GM23338 (cell line): ENCODE measurements at regions not wholly inside any gene's neighbourhood (a gene's known extent, or its start where the extent isn't known, plus 50 kb on each side); places are given as distances from the start of the nearest gene placed in this dataset.

Source experiments
- ATAC-seq: fragments of 200-7000 bp; cut with Tn5 transposase; 3 replicates; pipeline ENCODE4 v1.9.1; 2020
- DNase-seq: peaks from one replicate; pipeline ENCODE4 v3.0.0-alpha.2; 2015; ENCODE audit warnings: low spot score
- H2AFZ ChIP-seq: fragments of 200-600 bp; sonication (generic); 2 replicates; pipeline ENCODE4 v1.8.0; 2016; ENCODE audit warnings: antibody characterized with exemption, mild to moderate bottlenecking, moderate library complexity
- H3F3A ChIP-seq: fragments of 200-600 bp; sonication (generic); replicated peaks from 2 replicates; pipeline ENCODE4 v1.8.0; 2017; ENCODE audit warnings: antibody characterized with exemption, mixed run types, low read depth
- H3K27ac ChIP-seq: fragments of 200-600 bp; sonication (generic); 2 replicates; pipeline ENCODE4 v1.6.1; 2016; ENCODE audit warnings: low read depth
- H3K27me3 ChIP-seq: fragments of 200-600 bp; sonication (generic); 2 replicates; pipeline ENCODE4 v1.8.0; 2016; ENCODE audit warnings: mild to moderate bottlenecking, mixed run types, moderate library complexity; ENCODE audit not compliant: insufficient read depth
- H3K36me3 ChIP-seq: fragments of 200-600 bp; sonication (generic); 2 replicates; pipeline ENCODE4 v1.8.0; 2016; ENCODE audit warnings: mild to moderate bottlenecking; ENCODE audit not compliant: insufficient read depth
- H3K4me1 ChIP-seq: fragments of 200-600 bp; sonication (generic); 2 replicates; pipeline ENCODE4 v1.8.0; 2016; ENCODE audit warnings: mild to moderate bottlenecking, moderate library complexity; ENCODE audit not compliant: insufficient read depth
- H3K4me2 ChIP-seq: fragments of 200-600 bp; sonication (generic); 2 replicates; pipeline ENCODE4 v1.7.1; 2017; ENCODE audit warnings: mixed run types
- H3K4me3 ChIP-seq: fragments of 200-600 bp; sonication (generic); 2 replicates; pipeline ENCODE4 v1.6.1; 2016; ENCODE audit warnings: mixed run types
- H3K79me2 ChIP-seq: fragments of 200-600 bp; sonication (generic); replicated peaks from 2 replicates; pipeline ENCODE4 v1.8.0; 2017; ENCODE audit warnings: mild to moderate bottlenecking; ENCODE audit not compliant: insufficient read depth
- H3K9me2 ChIP-seq: fragments of 200-600 bp; sonication (generic); 2 replicates; pipeline ENCODE4 v1.8.0; 2017; ENCODE audit not compliant: insufficient read depth
- H4K20me1 ChIP-seq: fragments of 200-600 bp; sonication (generic); replicated peaks from 2 replicates; pipeline ENCODE4 v1.8.0; 2017; ENCODE audit warnings: mild to moderate bottlenecking; ENCODE audit not compliant: insufficient read depth
- H3K27ac Mint-ChIP-seq: 2 replicates; pipeline ENCODE4 v1.8.0; 2020; ENCODE audit warnings: inconsistent platforms, mild to moderate bottlenecking, moderate library complexity, mixed read lengths
- H3K27me3 Mint-ChIP-seq: 3 replicates; pipeline ENCODE4 v1.8.0; 2022; ENCODE audit warnings: low read depth, mild to moderate bottlenecking, moderate library complexity, mixed read lengths, inconsistent platforms; ENCODE audit not compliant: insufficient read depth, poor library complexity
- H3K36me3 Mint-ChIP-seq: 3 replicates; pipeline ENCODE4 v1.8.0; 2021; ENCODE audit warnings: low read depth, mild to moderate bottlenecking, inconsistent platforms, moderate library complexity, mixed read lengths
- H3K4me1 Mint-ChIP-seq: 3 replicates; pipeline ENCODE4 v1.8.0; 2020; ENCODE audit warnings: mild to moderate bottlenecking, inconsistent platforms, mixed read lengths
- H3K4me3 Mint-ChIP-seq: 3 replicates; pipeline ENCODE4 v1.8.0; 2021; ENCODE audit warnings: moderate library complexity, mild to moderate bottlenecking, inconsistent platforms, mixed read lengths
- H3K9me3 Mint-ChIP-seq: 3 replicates; pipeline ENCODE4 v1.8.0; 2020; ENCODE audit warnings: moderate library complexity, mild to moderate bottlenecking, inconsistent platforms, mixed read lengths
- CREB1 ChIP-seq: fragments of 250-450 bp; sonication (Bioruptor Pico); IDR thresholded peaks from 2 replicates; pipeline ENCODE4 v1.5.0; 2020; ENCODE audit warnings: low read depth, mild to moderate bottlenecking, moderate library complexity
- EZH2phosphoT487 ChIP-seq: fragments of 200-600 bp; sonication (generic); IDR thresholded peaks from one replicate; pipeline ENCODE4 v1.8.1; 2018; ENCODE audit warnings: antibody characterized with exemption; ENCODE audit not compliant: unreplicated experiment
- JUNB ChIP-seq: IDR thresholded peaks from one replicate; pipeline ENCODE4 v1.6.1; 2016; ENCODE audit warnings: antibody characterized with exemption; ENCODE audit not compliant: unreplicated experiment
- POLR2AphosphoS5 ChIP-seq: IDR thresholded peaks from 2 replicates; pipeline ENCODE4 v1.6.1; 2016; ENCODE audit warnings: antibody characterized with exemption, low read depth
- STAT1 ChIP-seq: IDR thresholded peaks from one replicate; pipeline ENCODE4 v1.6.1; 2016; ENCODE audit warnings: antibody characterized with exemption; ENCODE audit not compliant: unreplicated experiment
- ZNF114 ChIP-seq: fragments of 250-450 bp; sonication (Bioruptor Pico); IDR thresholded peaks from 2 replicates; pipeline ENCODE4 v1.5.0; 2020; ENCODE audit warnings: mild to moderate bottlenecking, moderate library complexity
- TF ChIP-seq, protein P1 (sequence below): fragments of 250-450 bp; sonication (Bioruptor Pico); IDR thresholded peaks from 2 replicates; pipeline ENCODE4 v1.5.0; 2020; ENCODE audit warnings: mild to moderate bottlenecking, moderate library complexity
- TF ChIP-seq, protein P2 (sequence below): IDR thresholded peaks from 2 replicates; pipeline ENCODE4 v1.6.1; 2016; ENCODE audit warnings: antibody characterized with exemption

DNA sequence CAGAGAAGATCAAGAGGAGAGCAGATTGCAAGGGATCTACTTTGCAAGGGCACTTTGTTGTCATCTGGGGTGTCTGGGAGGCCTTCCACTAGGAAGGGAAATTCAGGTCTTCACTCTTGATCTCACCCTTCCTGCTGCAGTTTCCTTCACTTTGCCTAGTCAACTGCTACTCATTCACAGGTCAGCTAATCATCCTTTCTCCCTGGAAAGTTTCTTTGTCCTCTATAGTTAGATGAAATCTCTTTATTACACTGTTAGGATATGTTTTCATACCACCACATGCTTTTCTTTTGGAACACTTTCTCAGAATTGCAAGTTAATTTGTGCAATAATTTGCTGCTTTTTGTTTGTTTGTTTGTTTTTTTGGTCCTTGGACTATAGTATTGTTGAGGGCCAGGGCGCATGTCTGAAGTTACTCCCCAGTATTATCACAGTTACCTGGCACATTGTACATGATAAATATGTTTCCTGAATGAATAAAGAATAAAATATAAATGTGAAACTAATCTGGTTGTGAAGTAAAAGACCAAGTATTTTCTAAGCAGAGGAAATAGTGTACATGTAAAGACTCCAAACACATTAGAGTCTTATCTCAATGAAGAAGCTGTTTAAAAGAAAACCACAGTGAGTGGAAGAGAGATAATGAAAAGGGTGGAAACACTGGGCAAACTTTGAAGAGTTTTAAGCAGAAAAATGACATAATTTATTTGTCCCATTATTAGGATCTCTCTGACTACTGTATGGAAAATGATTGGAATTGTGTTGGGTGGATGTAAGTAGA is 139.9 kb upstream of the DGKB start (continued):
- TF ChIP-seq, protein P1, sequence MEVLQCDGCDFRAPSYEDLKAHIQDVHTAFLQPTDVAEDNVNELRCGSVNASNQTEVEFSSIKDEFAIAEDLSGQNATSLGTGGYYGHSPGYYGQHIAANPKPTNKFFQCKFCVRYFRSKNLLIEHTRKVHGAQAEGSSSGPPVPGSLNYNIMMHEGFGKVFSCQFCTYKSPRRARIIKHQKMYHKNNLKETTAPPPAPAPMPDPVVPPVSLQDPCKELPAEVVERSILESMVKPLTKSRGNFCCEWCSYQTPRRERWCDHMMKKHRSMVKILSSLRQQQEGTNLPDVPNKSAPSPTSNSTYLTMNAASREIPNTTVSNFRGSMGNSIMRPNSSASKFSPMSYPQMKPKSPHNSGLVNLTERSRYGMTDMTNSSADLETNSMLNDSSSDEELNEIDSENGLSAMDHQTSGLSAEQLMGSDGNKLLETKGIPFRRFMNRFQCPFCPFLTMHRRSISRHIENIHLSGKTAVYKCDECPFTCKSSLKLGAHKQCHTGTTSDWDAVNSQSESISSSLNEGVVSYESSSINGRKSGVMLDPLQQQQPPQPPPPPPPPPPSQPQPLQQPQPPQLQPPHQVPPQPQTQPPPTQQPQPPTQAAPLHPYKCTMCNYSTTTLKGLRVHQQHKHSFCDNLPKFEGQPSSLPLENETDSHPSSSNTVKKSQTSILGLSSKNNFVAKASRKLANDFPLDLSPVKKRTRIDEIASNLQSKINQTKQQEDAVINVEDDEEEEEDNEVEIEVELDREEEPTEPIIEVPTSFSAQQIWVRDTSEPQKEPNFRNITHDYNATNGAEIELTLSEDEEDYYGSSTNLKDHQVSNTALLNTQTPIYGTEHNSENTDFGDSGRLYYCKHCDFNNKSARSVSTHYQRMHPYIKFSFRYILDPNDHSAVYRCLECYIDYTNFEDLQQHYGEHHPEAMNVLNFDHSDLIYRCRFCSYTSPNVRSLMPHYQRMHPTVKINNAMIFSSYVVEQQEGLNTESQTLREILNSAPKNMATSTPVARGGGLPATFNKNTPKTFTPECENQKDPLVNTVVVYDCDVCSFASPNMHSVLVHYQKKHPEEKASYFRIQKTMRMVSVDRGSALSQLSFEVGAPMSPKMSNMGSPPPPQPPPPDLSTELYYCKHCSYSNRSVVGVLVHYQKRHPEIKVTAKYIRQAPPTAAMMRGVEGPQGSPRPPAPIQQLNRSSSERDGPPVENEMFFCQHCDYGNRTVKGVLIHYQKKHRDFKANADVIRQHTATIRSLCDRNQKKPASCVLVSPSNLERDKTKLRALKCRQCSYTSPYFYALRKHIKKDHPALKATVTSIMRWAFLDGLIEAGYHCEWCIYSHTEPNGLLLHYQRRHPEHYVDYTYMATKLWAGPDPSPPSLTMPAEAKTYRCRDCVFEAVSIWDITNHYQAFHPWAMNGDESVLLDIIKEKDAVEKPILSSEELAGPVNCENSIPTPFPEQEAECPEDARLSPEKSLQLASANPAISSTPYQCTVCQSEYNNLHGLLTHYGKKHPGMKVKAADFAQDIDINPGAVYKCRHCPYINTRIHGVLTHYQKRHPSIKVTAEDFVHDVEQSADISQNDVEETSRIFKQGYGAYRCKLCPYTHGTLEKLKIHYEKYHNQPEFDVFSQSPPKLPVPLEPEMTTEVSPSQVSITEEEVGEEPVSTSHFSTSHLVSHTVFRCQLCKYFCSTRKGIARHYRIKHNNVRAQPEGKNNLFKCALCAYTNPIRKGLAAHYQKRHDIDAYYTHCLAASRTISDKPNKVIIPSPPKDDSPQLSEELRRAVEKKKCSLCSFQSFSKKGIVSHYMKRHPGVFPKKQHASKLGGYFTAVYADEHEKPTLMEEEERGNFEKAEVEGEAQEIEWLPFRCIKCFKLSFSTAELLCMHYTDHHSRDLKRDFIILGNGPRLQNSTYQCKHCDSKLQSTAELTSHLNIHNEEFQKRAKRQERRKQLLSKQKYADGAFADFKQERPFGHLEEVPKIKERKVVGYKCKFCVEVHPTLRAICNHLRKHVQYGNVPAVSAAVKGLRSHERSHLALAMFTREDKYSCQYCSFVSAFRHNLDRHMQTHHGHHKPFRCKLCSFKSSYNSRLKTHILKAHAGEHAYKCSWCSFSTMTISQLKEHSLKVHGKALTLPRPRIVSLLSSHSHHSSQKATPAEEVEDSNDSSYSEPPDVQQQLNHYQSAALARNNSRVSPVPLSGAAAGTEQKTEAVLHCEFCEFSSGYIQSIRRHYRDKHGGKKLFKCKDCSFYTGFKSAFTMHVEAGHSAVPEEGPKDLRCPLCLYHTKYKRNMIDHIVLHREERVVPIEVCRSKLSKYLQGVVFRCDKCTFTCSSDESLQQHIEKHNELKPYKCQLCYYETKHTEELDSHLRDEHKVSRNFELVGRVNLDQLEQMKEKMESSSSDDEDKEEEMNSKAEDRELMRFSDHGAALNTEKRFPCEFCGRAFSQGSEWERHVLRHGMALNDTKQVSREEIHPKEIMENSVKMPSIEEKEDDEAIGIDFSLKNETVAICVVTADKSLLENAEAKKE: no peak
- TF ChIP-seq CREB1 (CRISPR knock-in tag): no peak

DNA sequence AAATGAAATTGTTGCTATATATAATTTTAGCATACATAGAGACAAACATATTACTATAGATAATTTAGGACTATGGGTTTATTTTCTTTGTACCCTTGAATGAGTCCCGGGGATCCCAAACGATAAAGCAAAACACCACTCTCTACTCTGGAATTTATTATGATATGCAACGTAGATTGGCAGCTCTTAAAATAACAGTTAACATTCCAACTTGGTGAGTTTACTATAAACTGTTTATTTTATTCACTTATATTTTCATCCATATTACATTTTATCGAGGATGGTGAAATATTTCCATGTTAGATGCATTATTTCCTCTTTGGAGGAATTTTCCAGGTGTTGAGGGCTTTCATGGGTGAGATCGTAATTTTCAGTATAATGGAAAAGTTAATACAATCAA is 138.7 kb upstream of the DGKB start:
- Histone ChIP-seq H3K9me2 (no peaks in the 10 kb centered on the region), H3K36me3 (no peaks in the 10 kb centered on the region), H3K27me3 (no peaks in the 10 kb centered on the region), H3K4me3 (no peak overlapping the region), H2AFZ (no peak overlapping the region), H3K4me1 (no peaks in the 10 kb centered on the region), H4K20me1 (no peaks in the 10 kb centered on the region), H3F3A (no peaks in the 10 kb centered on the region), H3K4me2 (no peak overlapping the region), H3K79me2 (no peaks in the 10 kb centered on the region), H3K27ac (no peak overlapping the region)
- Mint-ChIP-seq H3K36me3 (no peaks in the 10 kb centered on the region), H3K4me1 (peaks cover 7% of the 10 kb centered on the region; the same call in 2 of the 3 replicates), H3K27ac (no peak overlapping the region), H3K4me3 (no peak overlapping the region), H3K9me3 (no peaks in the 10 kb centered on the region), H3K27me3 (peaks cover 1% of the 10 kb centered on the region)
- DNase-seq: no peak
- ATAC-seq: no peak
- no peak for TF ChIP-seq ZNF114 (CRISPR knock-in tag)
- no peak for TF ChIP-seq CREB1 (CRISPR knock-in tag)
- no peak for TF ChIP-seq EZH2phosphoT487
- TF ChIP-seq, protein P1: no peak
- TF ChIP-seq STAT1: no peak
- TF ChIP-seq, protein P2, sequence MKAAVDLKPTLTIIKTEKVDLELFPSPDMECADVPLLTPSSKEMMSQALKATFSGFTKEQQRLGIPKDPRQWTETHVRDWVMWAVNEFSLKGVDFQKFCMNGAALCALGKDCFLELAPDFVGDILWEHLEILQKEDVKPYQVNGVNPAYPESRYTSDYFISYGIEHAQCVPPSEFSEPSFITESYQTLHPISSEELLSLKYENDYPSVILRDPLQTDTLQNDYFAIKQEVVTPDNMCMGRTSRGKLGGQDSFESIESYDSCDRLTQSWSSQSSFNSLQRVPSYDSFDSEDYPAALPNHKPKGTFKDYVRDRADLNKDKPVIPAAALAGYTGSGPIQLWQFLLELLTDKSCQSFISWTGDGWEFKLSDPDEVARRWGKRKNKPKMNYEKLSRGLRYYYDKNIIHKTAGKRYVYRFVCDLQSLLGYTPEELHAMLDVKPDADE: no peak
- TF ChIP-seq JUNB: no peak
- no peak for TF ChIP-seq POLR2AphosphoS5
